MM.1S (cell line): ENCODE measurements at regions not wholly inside any gene's neighbourhood (a gene's known extent, or its start where the extent isn't known, plus 50 kb on each side); places are given as distances from the start of the nearest gene placed in this dataset.

ENCODE experiments used
- DNase-seq: peaks from one replicate; pipeline ENCODE4 v3.0.0-alpha.2; 2015
- H2AFZ ChIP-seq: fragments of 300-600 bp; sonication (generic); 2 replicates; pipeline ENCODE4 v1.6.0; 2016; ENCODE audit warnings: antibody characterized with exemption, low read length
- H3F3A ChIP-seq: fragments of 300-600 bp; sonication (generic); 2 replicates; pipeline ENCODE4 v1.6.1; 2016; ENCODE audit warnings: mild to moderate bottlenecking, antibody characterized with exemption, low read length, moderate library complexity, mixed read lengths; ENCODE audit not compliant: insufficient read depth
- H3K27ac ChIP-seq: fragments of 300-600 bp; sonication (generic); 2 replicates; pipeline ENCODE4 v1.5.1; 2016; ENCODE audit warnings: mild to moderate bottlenecking, low read length
- H3K27me3 ChIP-seq: fragments of 300-600 bp; sonication (generic); replicated peaks from 2 replicates; pipeline ENCODE4 v1.6.0; 2016; ENCODE audit warnings: low read length; ENCODE audit not compliant: insufficient read depth
- H3K36me3 ChIP-seq: fragments of 300-600 bp; sonication (generic); replicated peaks from 2 replicates; pipeline ENCODE4 v1.6.1; 2016; ENCODE audit warnings: mild to moderate bottlenecking, low read length, mixed read lengths; ENCODE audit not compliant: insufficient read depth
- H3K4me1 ChIP-seq: fragments of 300-600 bp; sonication (generic); 2 replicates; pipeline ENCODE4 v1.6.1; 2016; ENCODE audit warnings: low read length, mixed read lengths
- H3K4me2 ChIP-seq: fragments of 300-600 bp; sonication (generic); 2 replicates; pipeline ENCODE4 v1.6.0; 2016; ENCODE audit warnings: low read depth, low read length
- H3K4me3 ChIP-seq: fragments of 300-600 bp; sonication (generic); 2 replicates; pipeline ENCODE4 v1.5.1; 2016; ENCODE audit warnings: low read length, mixed read lengths
- H3K79me2 ChIP-seq: fragments of 300-600 bp; sonication (generic); 2 replicates; pipeline ENCODE4 v1.6.1; 2016; ENCODE audit warnings: mixed run types, low read length, mixed read lengths
- H3K9ac ChIP-seq: fragments of 300-600 bp; sonication (generic); 2 replicates; pipeline ENCODE4 v1.6.1; 2016; ENCODE audit warnings: low read length, mixed read lengths
- H3K9me2 ChIP-seq: fragments of 300-600 bp; sonication (generic); replicated peaks from 2 replicates; pipeline ENCODE4 v1.6.1; 2016; ENCODE audit warnings: mild to moderate bottlenecking, low read length, mixed read lengths; ENCODE audit not compliant: insufficient read depth
- H3K9me3 ChIP-seq: fragments of 300-600 bp; sonication (generic); replicated peaks from 2 replicates; pipeline ENCODE4 v1.6.1; 2016; ENCODE audit warnings: mild to moderate bottlenecking, low read length, mixed read lengths; ENCODE audit not compliant: insufficient read depth
- H4K20me1 ChIP-seq: fragments of 300-600 bp; sonication (generic); 2 replicates; pipeline ENCODE4 v1.6.1; 2016; ENCODE audit warnings: mild to moderate bottlenecking, low read length, moderate library complexity, mixed read lengths; ENCODE audit not compliant: insufficient read depth
- CTCF ChIP-seq: fragments of 300-600 bp; sonication (generic); IDR thresholded peaks from 2 replicates; pipeline ENCODE4 v1.5.1; 2016; ENCODE audit warnings: antibody characterized with exemption, low read length, mixed read lengths
- EZH2 ChIP-seq: fragments of 300-600 bp; sonication (generic); optimal IDR thresholded peaks from 2 replicates; pipeline ENCODE3; 2017; ENCODE audit warnings: low read depth, mild to moderate bottlenecking, antibody characterized with exemption, low read length, mixed read lengths
- EZH2phosphoT487 ChIP-seq: fragments of 300-600 bp; sonication (generic); IDR thresholded peaks from 2 replicates; pipeline ENCODE4 v1.6.1; 2018; ENCODE audit warnings: antibody characterized with exemption, low read length

- no peak overlapping the region for H3K27ac ChIP-seq
- no peak overlapping the region for H2AFZ ChIP-seq
- H3K9ac ChIP-seq: no peak overlapping the region
- H3K9me3 ChIP-seq: no peaks in the 10 kb centered on the region
- H3K4me1 ChIP-seq: no peaks in the 10 kb centered on the region
- TF ChIP-seq EZH2phosphoT487 (no peak), CTCF (no peak), EZH2 (no peak)
- H3K4me2 ChIP-seq: no peak overlapping the region
- H4K20me1 ChIP-seq: no peaks in the 10 kb centered on the region
- no peaks in the 10 kb centered on the region for H3K36me3 ChIP-seq
- H3K4me3 ChIP-seq: no peak overlapping the region
- no peaks in the 10 kb centered on the region for H3K27me3 ChIP-seq
- DNase-seq: no peak
- H3K9me2 ChIP-seq: no peaks in the 10 kb centered on the region
- no peaks in the 10 kb centered on the region for H3F3A ChIP-seq
- H3K79me2 ChIP-seq: no peaks in the 10 kb centered on the region
Observed at GRCh38 chr7:126103582-126103981, 1149.2 kb downstream of the GRM8 start.

GRCh38 chr7:126083014-126083413, 1153.4 kb upstream of the POT1 start:
- Histone ChIP-seq H3K4me2 (no peak overlapping the region), H4K20me1 (no peaks in the 10 kb centered on the region), H3K4me1 (no peaks in the 10 kb centered on the region), H3K27me3 (no peaks in the 10 kb centered on the region), H2AFZ (no peak overlapping the region), H3K36me3 (no peaks in the 10 kb centered on the region), H3K27ac (no peak overlapping the region), H3F3A (no peaks in the 10 kb centered on the region), H3K4me3 (no peak overlapping the region), H3K9me3 (no peaks in the 10 kb centered on the region), H3K9me2 (no peaks in the 10 kb centered on the region), H3K79me2 (no peaks in the 10 kb centered on the region), H3K9ac (no peak overlapping the region)
- TF ChIP-seq EZH2: no peak
- no peak for TF ChIP-seq EZH2phosphoT487
- no peak for TF ChIP-seq CTCF
- no peak for DNase-seq

GRCh38 chr7:126079581-126079980, 1150.0 kb upstream of the POT1 start:
- no peaks in the 10 kb centered on the region for H3K79me2 ChIP-seq
- H3F3A ChIP-seq: no peaks in the 10 kb centered on the region

More at GRCh38 chr7:126079581-126079980, 1150.0 kb upstream of the POT1 start:
- Histone ChIP-seq H3K9me2 (no peaks in the 10 kb centered on the region), H3K4me1 (no peaks in the 10 kb centered on the region), H3K27ac (no peak overlapping the region), H4K20me1 (no peaks in the 10 kb centered on the region), H2AFZ (no peak overlapping the region), H3K36me3 (no peaks in the 10 kb centered on the region), H3K4me3 (no peak overlapping the region), H3K9ac (no peak overlapping the region), H3K9me3 (no peaks in the 10 kb centered on the region), H3K27me3 (no peaks in the 10 kb centered on the region), H3K4me2 (no peak overlapping the region)
- TF ChIP-seq CTCF: no peak
- TF ChIP-seq EZH2phosphoT487: no peak
- TF ChIP-seq EZH2: no peak
- DNase-seq: peak; percentile 24
